ENCODE measurements at regions not wholly inside any gene's neighbourhood (a gene's known extent, or its start where the extent isn't known, plus 50 kb on each side); places are given as distances from the start of the nearest gene placed in this dataset.

DNA sequence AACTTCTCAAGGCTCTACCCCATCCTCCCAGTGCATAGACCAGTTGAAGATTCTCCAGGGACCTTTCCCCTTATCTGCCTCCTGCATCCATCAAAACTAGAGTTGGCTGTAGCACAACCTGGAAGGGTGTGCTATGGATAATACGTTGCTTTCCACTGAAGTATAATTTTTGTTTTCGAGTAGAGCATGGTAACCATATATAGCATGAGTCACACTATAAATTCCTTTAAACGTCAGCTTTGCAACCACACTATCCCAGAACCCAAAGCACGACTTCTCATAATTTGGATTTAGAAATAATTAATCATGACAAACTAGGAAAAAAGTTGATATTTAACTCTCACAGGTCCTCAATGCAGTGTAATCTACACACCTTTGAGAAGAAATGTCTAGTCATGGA is 138.3 kb upstream of the NBEA start:
- no peak overlapping the region for H2AK5ac ChIP-seq (ENCODE audit: low read depth, low read length)
- H4K91ac ChIP-seq (ENCODE audit: low read depth, low read length, poor library complexity) = no peak overlapping the region
- H3K14ac ChIP-seq (ENCODE audit: low read length) = no peak overlapping the region
- no peak overlapping the region for H2BK120ac ChIP-seq (ENCODE audit: low read depth, low read length)
- H4K8ac ChIP-seq (ENCODE audit: low read depth, low read length) = no peak overlapping the region
- H3K4ac ChIP-seq (ENCODE audit: low read length) = no peak overlapping the region
- H3K9ac ChIP-seq (ENCODE audit: low read depth, low read length, poor library complexity) = no peak overlapping the region
- no peaks in the 10 kb centered on the region for H3K9me3 ChIP-seq (replicated peaks in 1 of 2; ENCODE audit: control insufficient read depth in 2 of 2, insufficient read depth in 1 of 2, low read depth in 1 of 2, low read length in 2 of 2)
- no peak overlapping the region for H2BK15ac ChIP-seq (ENCODE audit: low read length)
- no peak overlapping the region for H3K27ac ChIP-seq (replicated peaks; ENCODE audit: low read length)
- no peak overlapping the region for H3K18ac ChIP-seq (ENCODE audit: low read length)
- H3K36me3 ChIP-seq (replicated peaks in 1 of 2; ENCODE audit: control insufficient read depth in 2 of 2, insufficient read depth in 2 of 2, low read length in 2 of 2) = no peaks in the 10 kb centered on the region
- H3K4me2 ChIP-seq (ENCODE audit: insufficient read depth, low read length, poor library complexity, severe bottlenecking) = no peak overlapping the region
- H3K27me3 ChIP-seq (ENCODE audit: control insufficient read depth in 3 of 3, insufficient read depth in 3 of 3, low read depth in 1 of 3, low read length in 3 of 3) = no peaks in the 10 kb centered on the region
- WGBS, 2 donors (ENCODE audit: extremely low coverage in 2 of 2, insufficient read length in 2 of 2, insufficient replicate concordance in 1 of 2) = no CpG with 5 or more reads among the region's 4 CpGs
- H2BK12ac ChIP-seq (ENCODE audit: low read length) = no peak overlapping the region
- no peak overlapping the region for H3K4me3 ChIP-seq (ENCODE audit: low read length in 2 of 2)
- H2BK5ac ChIP-seq (ENCODE audit: low read length) = no peak overlapping the region
- H3K79me1 ChIP-seq (ENCODE audit: low read depth, low read length) = no peaks in the 10 kb centered on the region
- H3K4me1 ChIP-seq (ENCODE audit: control insufficient read depth in 2 of 2, insufficient read depth in 1 of 2, low read depth in 1 of 2, low read length in 2 of 2) = no peaks in the 10 kb centered on the region
- no peak for DNase-seq (ENCODE audit: low spot score)
- H2AFZ ChIP-seq (ENCODE audit: low read length) = no peak overlapping the region
- H3K23ac ChIP-seq (ENCODE audit: low read depth, low read length, poor library complexity) = no peak overlapping the region

DNA sequence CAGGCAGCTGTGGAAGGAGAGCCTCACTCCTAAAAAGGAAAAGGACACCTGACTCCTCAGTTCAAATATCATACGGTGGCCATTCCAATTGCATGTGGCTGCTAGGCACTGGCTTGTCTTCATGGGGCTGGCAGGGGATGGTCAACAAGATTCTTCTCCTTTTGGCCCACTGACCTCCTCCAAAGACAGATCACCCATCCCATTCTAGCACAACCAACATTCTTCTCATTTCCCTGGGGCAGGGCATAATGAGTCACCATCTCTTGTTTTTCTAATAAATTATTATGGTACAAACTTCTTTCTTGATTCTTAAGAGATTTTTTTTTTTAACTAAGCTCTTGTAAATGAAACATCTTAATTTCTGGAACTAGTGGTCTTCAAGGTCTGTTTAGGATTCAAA is 136.7 kb upstream of the NBEA start:
- no peak overlapping the region for H2BK5ac ChIP-seq (ENCODE audit: low read length)
- H3K4me2 ChIP-seq (ENCODE audit: insufficient read depth, low read length, poor library complexity, severe bottlenecking) = no peak overlapping the region
- H3K79me1 ChIP-seq (ENCODE audit: low read depth, low read length) = no peaks in the 10 kb centered on the region
- no peaks in the 10 kb centered on the region for H3K4me1 ChIP-seq (ENCODE audit: control insufficient read depth in 2 of 2, insufficient read depth in 1 of 2, low read depth in 1 of 2, low read length in 2 of 2)
- no peak overlapping the region for H4K8ac ChIP-seq (ENCODE audit: low read depth, low read length)
- no peak overlapping the region for H2AFZ ChIP-seq (ENCODE audit: low read length)
- no peak overlapping the region for H3K23ac ChIP-seq (ENCODE audit: low read depth, low read length, poor library complexity)
- H3K18ac ChIP-seq (ENCODE audit: low read length) = peak overlapping the region; percentile 18
- no peak overlapping the region for H3K27ac ChIP-seq (replicated peaks; ENCODE audit: low read length)
- H3K36me3 ChIP-seq (replicated peaks in 1 of 2; ENCODE audit: control insufficient read depth in 2 of 2, insufficient read depth in 2 of 2, low read length in 2 of 2) = no peaks in the 10 kb centered on the region
- no peak overlapping the region for H2BK120ac ChIP-seq (ENCODE audit: low read depth, low read length)
- H4K91ac ChIP-seq (ENCODE audit: low read depth, low read length, poor library complexity) = no peak overlapping the region
- H2AK5ac ChIP-seq (ENCODE audit: low read depth, low read length) = no peak overlapping the region
- no peak overlapping the region for H2BK15ac ChIP-seq (ENCODE audit: low read length)
- H3K4me3 ChIP-seq (ENCODE audit: low read length in 2 of 2) = no peak overlapping the region
- H3K14ac ChIP-seq (ENCODE audit: low read length) = no peak overlapping the region
- H3K9ac ChIP-seq (ENCODE audit: low read depth, low read length, poor library complexity) = no peak overlapping the region
- no peak overlapping the region for H3K4ac ChIP-seq (ENCODE audit: low read length)
- DNase-seq (ENCODE audit: low spot score) = no peak
- H3K27me3 ChIP-seq (ENCODE audit: control insufficient read depth in 3 of 3, insufficient read depth in 3 of 3, low read depth in 1 of 3, low read length in 3 of 3) = no peaks in the 10 kb centered on the region
- WGBS, 2 donors (ENCODE audit: extremely low coverage in 2 of 2, insufficient read length in 2 of 2, insufficient replicate concordance in 1 of 2) = no CpG with 5 or more reads among the region's 1 CpG
- no peaks in the 10 kb centered on the region for H3K9me3 ChIP-seq (replicated peaks in 1 of 2; ENCODE audit: control insufficient read depth in 2 of 2, insufficient read depth in 1 of 2, low read depth in 1 of 2, low read length in 2 of 2)
- no peak overlapping the region for H2BK12ac ChIP-seq (ENCODE audit: low read length)

DNA sequence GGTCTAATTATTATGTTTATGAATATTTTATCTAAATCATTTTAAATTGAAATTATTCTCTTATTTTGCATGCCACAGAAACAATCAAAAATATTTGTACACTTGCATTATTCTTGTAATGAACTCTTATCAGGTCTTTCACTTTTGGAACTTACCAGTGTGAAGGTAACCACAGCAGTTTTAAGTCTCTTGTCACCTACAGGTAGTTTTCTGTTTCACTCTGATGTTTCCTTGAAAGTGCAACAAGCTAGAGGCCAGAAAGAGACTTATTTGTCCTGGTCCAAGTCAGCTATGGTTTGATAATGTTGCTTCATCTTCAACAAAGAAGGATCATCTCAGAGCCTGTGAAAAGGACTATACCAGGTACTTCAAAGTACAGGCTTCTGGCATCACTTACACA is 133.4 kb upstream of the NBEA start:
- no peaks in the 10 kb centered on the region for H3K79me1 ChIP-seq (ENCODE audit: low read depth, low read length)
- H3K18ac ChIP-seq (ENCODE audit: low read length) = no peak overlapping the region
- H3K23ac ChIP-seq (ENCODE audit: low read depth, low read length, poor library complexity) = no peak overlapping the region
- no peak overlapping the region for H3K4me3 ChIP-seq (ENCODE audit: low read length in 2 of 2)
- no peak overlapping the region for H2AK5ac ChIP-seq (ENCODE audit: low read depth, low read length)
- H4K8ac ChIP-seq (ENCODE audit: low read depth, low read length) = no peak overlapping the region
- H2BK12ac ChIP-seq (ENCODE audit: low read length) = no peak overlapping the region
- no peaks in the 10 kb centered on the region for H3K9me3 ChIP-seq (replicated peaks in 1 of 2; ENCODE audit: control insufficient read depth in 2 of 2, insufficient read depth in 1 of 2, low read depth in 1 of 2, low read length in 2 of 2)
- no peak overlapping the region for H2AFZ ChIP-seq (ENCODE audit: low read length)
- H3K4me2 ChIP-seq (ENCODE audit: insufficient read depth, low read length, poor library complexity, severe bottlenecking) = no peak overlapping the region
- no peaks in the 10 kb centered on the region for H3K36me3 ChIP-seq (replicated peaks in 1 of 2; ENCODE audit: control insufficient read depth in 2 of 2, insufficient read depth in 2 of 2, low read length in 2 of 2)
- no peaks in the 10 kb centered on the region for H3K4me1 ChIP-seq (ENCODE audit: control insufficient read depth in 2 of 2, insufficient read depth in 1 of 2, low read depth in 1 of 2, low read length in 2 of 2)
- no peak overlapping the region for H3K4ac ChIP-seq (ENCODE audit: low read length)
- no peak overlapping the region for H3K14ac ChIP-seq (ENCODE audit: low read length)
- H2BK120ac ChIP-seq (ENCODE audit: low read depth, low read length) = no peak overlapping the region
- no peak for DNase-seq (ENCODE audit: low spot score)
- no peak overlapping the region for H4K91ac ChIP-seq (ENCODE audit: low read depth, low read length, poor library complexity)
- no peaks in the 10 kb centered on the region for H3K27me3 ChIP-seq (ENCODE audit: control insufficient read depth in 3 of 3, insufficient read depth in 3 of 3, low read depth in 1 of 3, low read length in 3 of 3)
- H3K27ac ChIP-seq (replicated peaks; ENCODE audit: low read length) = no peak overlapping the region
- H2BK15ac ChIP-seq (ENCODE audit: low read length) = no peak overlapping the region
- H3K9ac ChIP-seq (ENCODE audit: low read depth, low read length, poor library complexity) = no peak overlapping the region
- no peak overlapping the region for H2BK5ac ChIP-seq (ENCODE audit: low read length)

DNA sequence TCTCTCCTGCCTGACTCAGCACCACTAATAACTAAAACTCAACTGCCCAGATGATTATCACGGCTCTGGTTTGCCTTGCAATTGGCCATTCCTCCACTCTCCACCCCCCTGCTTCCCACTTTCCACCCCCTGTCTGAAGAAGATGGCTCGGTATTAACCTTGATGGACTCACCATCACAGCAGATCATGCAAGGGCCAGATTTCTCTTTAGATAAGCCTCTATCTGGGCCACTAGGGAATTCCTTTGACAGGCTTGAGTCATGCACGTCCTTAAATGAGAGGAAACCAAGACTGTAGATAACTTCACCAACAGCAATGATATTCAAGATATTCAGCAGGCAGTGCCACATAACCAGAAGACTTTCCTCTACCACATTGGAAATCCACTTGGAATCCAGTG is 131.1 kb upstream of the NBEA start:
- WGBS, 2 donors (ENCODE audit: extremely low coverage in 2 of 2, insufficient read length in 2 of 2, insufficient replicate concordance in 1 of 2) = no CpG with 5 or more reads among the region's 3 CpGs
- no peak overlapping the region for H2BK15ac ChIP-seq (ENCODE audit: low read length)
- H3K4me1 ChIP-seq (ENCODE audit: control insufficient read depth in 2 of 2, insufficient read depth in 1 of 2, low read depth in 1 of 2, low read length in 2 of 2) = no peaks in the 10 kb centered on the region
- no peak overlapping the region for H3K27ac ChIP-seq (replicated peaks; ENCODE audit: low read length)
- no peaks in the 10 kb centered on the region for H3K9me3 ChIP-seq (replicated peaks in 1 of 2; ENCODE audit: control insufficient read depth in 2 of 2, insufficient read depth in 1 of 2, low read depth in 1 of 2, low read length in 2 of 2)
- H3K4me2 ChIP-seq (ENCODE audit: insufficient read depth, low read length, poor library complexity, severe bottlenecking) = no peak overlapping the region
- no peak overlapping the region for H2BK12ac ChIP-seq (ENCODE audit: low read length)
- no peak overlapping the region for H4K91ac ChIP-seq (ENCODE audit: low read depth, low read length, poor library complexity)
- H3K14ac ChIP-seq (ENCODE audit: low read length) = no peak overlapping the region
- no peak overlapping the region for H3K18ac ChIP-seq (ENCODE audit: low read length)
- DNase-seq (ENCODE audit: low spot score) = no peak
- H3K23ac ChIP-seq (ENCODE audit: low read depth, low read length, poor library complexity) = no peak overlapping the region
- H2BK5ac ChIP-seq (ENCODE audit: low read length) = no peak overlapping the region
- H3K9ac ChIP-seq (ENCODE audit: low read depth, low read length, poor library complexity) = no peak overlapping the region
- H3K4ac ChIP-seq (ENCODE audit: low read length) = no peak overlapping the region
- no peak overlapping the region for H4K8ac ChIP-seq (ENCODE audit: low read depth, low read length)
- no peaks in the 10 kb centered on the region for H3K36me3 ChIP-seq (replicated peaks in 1 of 2; ENCODE audit: control insufficient read depth in 2 of 2, insufficient read depth in 2 of 2, low read length in 2 of 2)
- H3K79me1 ChIP-seq (ENCODE audit: low read depth, low read length) = no peaks in the 10 kb centered on the region
- H3K27me3 ChIP-seq (ENCODE audit: control insufficient read depth in 3 of 3, insufficient read depth in 3 of 3, low read depth in 1 of 3, low read length in 3 of 3) = no peaks in the 10 kb centered on the region
- no peak overlapping the region for H2AK5ac ChIP-seq (ENCODE audit: low read depth, low read length)
- no peak overlapping the region for H2BK120ac ChIP-seq (ENCODE audit: low read depth, low read length)
- H2AFZ ChIP-seq (ENCODE audit: low read length) = no peak overlapping the region
- no peak overlapping the region for H3K4me3 ChIP-seq (ENCODE audit: low read length in 2 of 2)

Measured in neuronal stem cell (in vitro differentiated cells).